Neuronal stem cell (in vitro differentiated cells): ENCODE measurements at regions not wholly inside any gene's neighbourhood (a gene's known extent, or its start where the extent isn't known, plus 50 kb on each side); places are given as distances from the start of the nearest gene placed in this dataset.

ENCODE experiments used
- DNase-seq: peaks from one replicate; pipeline ENCODE4 v3.0.0-alpha.2; 2013; ENCODE audit warnings: low spot score
- H2AFZ ChIP-seq: one replicate; pipeline ENCODE4 v1.6.1; 2013; ENCODE audit warnings: mild to moderate bottlenecking, low read length, inconsistent platforms
- H2AK5ac ChIP-seq: 2 replicates; pipeline ENCODE4 v1.6.1; 2013; ENCODE audit warnings: low read depth, mild to moderate bottlenecking, inconsistent platforms, low read length, moderate library complexity, mixed read lengths
- H2BK120ac ChIP-seq: 2 replicates; pipeline ENCODE4 v1.6.1; 2013; ENCODE audit warnings: low read depth, mild to moderate bottlenecking, inconsistent platforms, low read length, moderate library complexity, mixed read lengths
- H2BK12ac ChIP-seq: one replicate; pipeline ENCODE4 v1.6.1; 2013; ENCODE audit warnings: low read length, inconsistent platforms
- H2BK15ac ChIP-seq: 2 replicates; pipeline ENCODE4 v1.6.1; 2013; ENCODE audit warnings: mild to moderate bottlenecking, low read length, inconsistent platforms, mixed read lengths
- H2BK5ac ChIP-seq: one replicate; pipeline ENCODE4 v1.6.1; 2013; ENCODE audit warnings: inconsistent platforms, mild to moderate bottlenecking, low read length, moderate library complexity
- H3K14ac ChIP-seq: one replicate; pipeline ENCODE4 v1.6.1; 2013; ENCODE audit warnings: low read length, inconsistent platforms
- H3K18ac ChIP-seq: 2 replicates; pipeline ENCODE4 v1.6.1; 2013; ENCODE audit warnings: low read length, inconsistent platforms
- H3K23ac ChIP-seq: 2 replicates; pipeline ENCODE4 v1.6.1; 2013; ENCODE audit warnings: low read depth, mild to moderate bottlenecking, mixed read lengths, low read length, inconsistent platforms; ENCODE audit not compliant: poor library complexity
- H3K27ac ChIP-seq: replicated peaks from 3 replicates; pipeline ENCODE4 v1.5.1; 2013; ENCODE audit warnings: low read length, inconsistent platforms
- H3K27me3 ChIP-seq, 3 experiments: 2 replicates each; pipeline ENCODE4 v1.6.1; 2013; ENCODE audit warnings: low read length in 3 of 3, mild to moderate bottlenecking in 2 of 3, inconsistent platforms in 1 of 3, low read depth in 1 of 3, mixed read lengths in 1 of 3, moderate library complexity in 1 of 3; ENCODE audit not compliant: control insufficient read depth in 3 of 3, insufficient read depth in 3 of 3
- H3K36me3 ChIP-seq, 2 donors: replicated peaks in 1 of 2; 2 replicates each; pipeline ENCODE4 v1.6.1; 2013; ENCODE audit warnings: low read length in 2 of 2; ENCODE audit not compliant: control insufficient read depth in 2 of 2, insufficient read depth in 2 of 2
- H3K4ac ChIP-seq: 2 replicates; pipeline ENCODE4 v1.6.1; 2013; ENCODE audit warnings: inconsistent platforms, mild to moderate bottlenecking, low read length, moderate library complexity
- H3K4me1 ChIP-seq, 2 donors: 1 replicate in 1 of 2; 2 replicates in 1 of 2; pipeline ENCODE4 v1.6.1; 2013; ENCODE audit warnings: low read length in 2 of 2, low read depth in 1 of 2; ENCODE audit not compliant: control insufficient read depth in 2 of 2, insufficient read depth in 1 of 2
- H3K4me2 ChIP-seq: one replicate; pipeline ENCODE4 v1.6.1; 2013; ENCODE audit warnings: mild to moderate bottlenecking, low read length, inconsistent platforms; ENCODE audit not compliant: insufficient read depth, poor library complexity, severe bottlenecking
- H3K4me3 ChIP-seq, 2 donors: 2 replicates each; pipeline ENCODE4 v1.5.1; 2013; ENCODE audit warnings: low read length in 2 of 2, mild to moderate bottlenecking in 2 of 2, inconsistent platforms in 1 of 2, moderate library complexity in 1 of 2
- H3K79me1 ChIP-seq: one replicate; pipeline ENCODE4 v1.6.1; 2013; ENCODE audit warnings: low read depth, mild to moderate bottlenecking, inconsistent platforms, low read length, moderate library complexity
- H3K9ac ChIP-seq: one replicate; pipeline ENCODE4 v1.6.1; 2013; ENCODE audit warnings: mild to moderate bottlenecking, low read depth, low read length, inconsistent platforms; ENCODE audit not compliant: poor library complexity
- H3K9me3 ChIP-seq, 2 donors: replicated peaks in 1 of 2; 2 replicates each; pipeline versions ENCODE3 to v1.6.1; 2013; ENCODE audit warnings: low read length in 2 of 2, mild to moderate bottlenecking in 2 of 2, inconsistent platforms in 1 of 2, low read depth in 1 of 2, mixed read lengths in 1 of 2, moderate library complexity in 1 of 2; ENCODE audit not compliant: control insufficient read depth in 2 of 2, insufficient read depth in 1 of 2
- H4K8ac ChIP-seq: one replicate; pipeline ENCODE4 v1.6.1; 2013; ENCODE audit warnings: low read depth, mild to moderate bottlenecking, inconsistent platforms, low read length, moderate library complexity
- H4K91ac ChIP-seq: one replicate; pipeline ENCODE4 v1.6.1; 2013; ENCODE audit warnings: low read length, low read depth, mild to moderate bottlenecking, inconsistent platforms; ENCODE audit not compliant: poor library complexity
- WGBS, 2 donors: extraction: QIAGEN DNeasy Blood & Tissue Kit; methylation state at CpG; one replicate each; pipeline ENCODE4 v1.1.7; 2013; ENCODE audit warnings: missing lambda C conversion rate in 2 of 2, mixed read lengths in 1 of 2; ENCODE audit not compliant: insufficient read length in 2 of 2, insufficient replicate concordance in 1 of 2; ENCODE audit errors: extremely low coverage in 2 of 2; 5-methylcytosine and 5-hydroxymethylcytosine counted together

DNA sequence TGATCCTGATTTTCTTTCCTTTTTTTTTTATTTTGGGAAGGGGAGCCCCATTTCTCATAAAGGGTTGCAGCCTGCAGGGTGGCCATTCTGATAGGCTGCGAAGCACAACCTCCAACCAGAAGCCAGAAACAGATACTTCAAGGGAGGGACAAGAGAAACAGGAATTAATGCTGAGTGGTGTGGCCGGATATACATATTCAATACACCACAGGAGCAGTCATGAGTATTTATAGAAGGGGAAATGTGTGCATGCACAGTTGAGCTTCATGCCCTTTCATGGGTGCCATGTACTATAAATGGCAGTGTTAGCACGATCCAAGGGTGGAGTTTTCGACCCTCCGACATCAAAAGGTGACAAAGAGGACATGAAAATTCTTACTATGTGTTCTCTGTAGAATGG is 320.8 kb downstream of the CBLN1 start:
- H4K91ac ChIP-seq, result no peak overlapping the region
- H2AFZ ChIP-seq, result no peak overlapping the region
- H3K14ac ChIP-seq, result no peak overlapping the region
- no peaks in the 10 kb centered on the region for H3K4me1 ChIP-seq
- no peaks in the 10 kb centered on the region for H3K79me1 ChIP-seq
- no peak overlapping the region for H3K9ac ChIP-seq
- H2BK5ac ChIP-seq, result no peak overlapping the region
- H3K27ac ChIP-seq, result no peak overlapping the region
- no peak overlapping the region for H3K18ac ChIP-seq
- H2BK12ac ChIP-seq, result no peak overlapping the region
- H2BK120ac ChIP-seq, result no peak overlapping the region
- no peak overlapping the region for H3K4me3 ChIP-seq
- no CpG with 5 or more reads among the region's 5 CpGs for WGBS, 2 donors
- DNase-seq, result no peak
- H3K9me3 ChIP-seq, result no peaks in the 10 kb centered on the region
- H3K4me2 ChIP-seq, result no peak overlapping the region
- H4K8ac ChIP-seq, result no peak overlapping the region
- H3K36me3 ChIP-seq, result no peaks in the 10 kb centered on the region
- H3K27me3 ChIP-seq, result no peaks in the 10 kb centered on the region
- no peak overlapping the region for H2AK5ac ChIP-seq
- H3K23ac ChIP-seq, result no peak overlapping the region
- H3K4ac ChIP-seq, result no peak overlapping the region
- no peak overlapping the region for H2BK15ac ChIP-seq

DNA sequence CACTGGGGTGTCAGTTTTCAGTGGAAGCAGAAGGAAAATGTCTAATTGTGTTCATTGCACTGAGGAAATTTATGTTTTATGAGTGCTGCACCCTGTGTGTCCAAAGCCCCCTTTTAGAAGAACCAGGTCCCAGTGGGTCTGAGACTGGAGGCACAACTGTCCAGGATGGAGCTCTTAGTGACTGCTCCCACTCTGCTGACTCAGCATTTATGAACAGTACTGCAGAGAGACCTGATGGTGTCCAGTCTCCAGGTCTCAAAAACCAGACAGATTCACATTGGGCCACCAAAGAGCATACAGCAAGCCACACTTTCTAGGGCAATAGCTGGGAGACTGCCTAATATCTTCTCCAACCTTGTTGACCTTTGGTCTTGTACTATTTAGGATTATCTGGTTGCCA is 321.9 kb downstream of the CBLN1 start:
- Histone ChIP-seq H2BK12ac (no peak overlapping the region), H3K18ac (no peak overlapping the region)

DNA sequence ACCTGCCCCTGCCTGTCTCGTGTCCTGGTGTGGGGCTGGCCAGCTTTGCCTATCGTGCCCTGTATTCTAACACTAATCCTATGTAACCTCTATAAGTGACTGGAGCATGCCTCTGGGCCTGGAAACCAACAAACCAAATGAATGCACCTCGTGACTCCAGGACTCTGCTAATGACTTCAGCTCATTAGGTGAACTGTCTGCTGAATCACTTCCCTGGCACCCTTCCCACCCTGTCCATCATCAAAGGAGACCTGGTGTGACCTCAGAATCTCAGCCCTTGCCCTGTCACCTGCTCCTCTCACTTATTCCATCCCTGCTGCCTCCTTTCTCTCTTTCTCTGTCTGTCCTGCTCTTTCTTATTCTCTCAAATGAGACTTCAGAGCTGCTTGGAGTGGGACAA is 322.4 kb downstream of the CBLN1 start:
- DNase-seq, result no peak
- H3K18ac ChIP-seq, result no peak overlapping the region
- H2BK12ac ChIP-seq, result no peak overlapping the region
- no peak overlapping the region for H4K91ac ChIP-seq
- WGBS, 2 donors, result no CpG with 5 or more reads among the region's 3 CpGs
- H4K8ac ChIP-seq, result no peak overlapping the region
- no peak overlapping the region for H3K9ac ChIP-seq
- H3K27me3 ChIP-seq, result no peaks in the 10 kb centered on the region
- no peak overlapping the region for H2AK5ac ChIP-seq
- H2BK15ac ChIP-seq, result no peak overlapping the region
- H3K4me2 ChIP-seq, result no peak overlapping the region
- no peak overlapping the region for H2BK5ac ChIP-seq
- H3K4ac ChIP-seq, result no peak overlapping the region
- H3K14ac ChIP-seq, result no peak overlapping the region
- H3K4me3 ChIP-seq, result no peak overlapping the region
- H2BK120ac ChIP-seq, result no peak overlapping the region
- no peaks in the 10 kb centered on the region for H3K4me1 ChIP-seq
- no peaks in the 10 kb centered on the region for H3K9me3 ChIP-seq
- no peak overlapping the region for H3K23ac ChIP-seq
- no peaks in the 10 kb centered on the region for H3K36me3 ChIP-seq
- no peak overlapping the region for H3K27ac ChIP-seq
- H2AFZ ChIP-seq, result no peak overlapping the region
- no peaks in the 10 kb centered on the region for H3K79me1 ChIP-seq

More for the DNA sequence above, 321.9 kb downstream of the CBLN1 start:
- Histone ChIP-seq H3K4me2 (no peak overlapping the region), H3K79me1 (no peaks in the 10 kb centered on the region), H3K27me3 (no peaks in the 10 kb centered on the region), H2AK5ac (no peak overlapping the region), H3K4me3 (no peak overlapping the region), H2BK120ac (no peak overlapping the region), H3K9ac (no peak overlapping the region), H3K4me1 (no peaks in the 10 kb centered on the region), H2AFZ (no peak overlapping the region), H4K8ac (no peak overlapping the region), H3K4ac (no peak overlapping the region), H2BK5ac (no peak overlapping the region), H3K27ac (no peak overlapping the region), H2BK15ac (no peak overlapping the region), H4K91ac (no peak overlapping the region), H3K36me3 (no peaks in the 10 kb centered on the region), H3K23ac (no peak overlapping the region), H3K9me3 (no peaks in the 10 kb centered on the region), H3K14ac (no peak overlapping the region)
- DNase-seq, result no peak

DNA sequence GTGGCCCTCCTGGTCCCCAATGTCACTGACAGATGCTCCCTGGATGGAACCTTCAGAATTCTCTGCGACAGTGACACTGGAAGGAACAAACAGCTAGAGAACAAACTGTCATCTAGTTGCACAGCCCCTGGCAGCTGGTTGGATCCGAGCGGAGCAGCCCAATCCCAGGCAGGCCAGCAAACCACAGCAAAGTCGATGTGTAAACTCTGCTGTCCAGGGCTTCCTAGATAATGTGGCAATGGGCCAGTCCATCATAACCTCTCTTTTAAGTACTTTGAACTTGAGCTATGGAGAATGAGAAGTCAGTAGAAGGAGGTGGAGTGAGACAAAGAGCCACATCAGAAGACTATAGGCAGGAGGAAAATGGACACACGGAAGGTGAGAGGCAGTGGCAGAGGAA is 323.0 kb downstream of the CBLN1 start:
- Histone ChIP-seq H4K91ac (no peak overlapping the region), H3K27ac (no peak overlapping the region), H3K36me3 (no peaks in the 10 kb centered on the region), H3K4me1 (no peaks in the 10 kb centered on the region), H2BK5ac (no peak overlapping the region), H2BK120ac (no peak overlapping the region), H2AFZ (no peak overlapping the region), H3K14ac (no peak overlapping the region), H2BK12ac (no peak overlapping the region), H3K23ac (no peak overlapping the region), H3K4me2 (no peak overlapping the region), H3K79me1 (no peaks in the 10 kb centered on the region), H3K4ac (no peak overlapping the region), H3K9me3 (no peaks in the 10 kb centered on the region), H2AK5ac (no peak overlapping the region), H3K9ac (no peak overlapping the region), H4K8ac (no peak overlapping the region), H2BK15ac (no peak overlapping the region), H3K27me3 (no peaks in the 10 kb centered on the region), H3K18ac (no peak overlapping the region), H3K4me3 (no peak overlapping the region)
- no CpG with 5 or more reads among the region's 5 CpGs for WGBS, 2 donors
- DNase-seq, result no peak
